ENCODE measurements at regions not wholly inside any gene's neighbourhood (a gene's known extent, or its start where the extent isn't known, plus 50 kb on each side); places are given as distances from the start of the nearest gene placed in this dataset.

- no peak for TF ChIP-seq BHLHE40 (IDR thresholded peaks at IDR 0.05; ENCODE audit: borderline replicate concordance)
- no peak for TF ChIP-seq SUZ12 (IDR thresholded peaks at IDR 0.05)
- TF ChIP-seq SP1 (IDR thresholded peaks at IDR 0.05), result no peak
These were observed 494.4 kb downstream of the XPNPEP1 start for GRCh38 chr10:109428775-109429491.

All from HEK293T (cell line).